Lower lobe of right lung (tissue), 2 donors: ENCODE measurements at regions not wholly inside any gene's neighbourhood (a gene's known extent, or its start where the extent isn't known, plus 50 kb on each side); places are given as distances from the start of the nearest gene placed in this dataset.
"Not testable (repeated sequence)": the region's sequence is repeated elsewhere in the genome, so short reads cannot be mapped to it uniquely, and the experiment has no call there.

ENCODE experiments used
- ATAC-seq, 2 donors: fragments of 200-7000 bp; cut with Tn5 transposase; one replicate each; pipeline ENCODE4 v1.9.1; 2020 to 2022; ENCODE audit warnings: mild to moderate bottlenecking in 2 of 2, moderate library complexity in 2 of 2
- DNase-seq: peaks from one replicate; pipeline ENCODE4 v3.0.0-alpha.2; 2020
- H3K27ac ChIP-seq: fragments of 200-600 bp; one replicate; pipeline ENCODE4 v1.8.0; 2022
- H3K27me3 ChIP-seq: fragments of 200-600 bp; one replicate; pipeline ENCODE4 v1.8.0; 2022; ENCODE audit warnings: low read depth
- H3K36me3 ChIP-seq: fragments of 200-600 bp; one replicate; pipeline ENCODE4 v1.8.0; 2022; ENCODE audit warnings: mild to moderate bottlenecking
- H3K4me1 ChIP-seq: fragments of 200-600 bp; one replicate; pipeline ENCODE4 v1.8.0; 2022
- H3K4me3 ChIP-seq: fragments of 200-600 bp; one replicate; pipeline ENCODE4 v1.8.0; 2022; ENCODE audit warnings: mild to moderate bottlenecking
- H3K9me3 ChIP-seq: fragments of 200-600 bp; one replicate; pipeline ENCODE4 v1.8.0; 2022
- intact Hi-C: fragments of 100-400 bp; cut with DNase I; formaldehyde crosslinking; loops from one replicate; pipeline ENCODE4 v1.11.0; 2022
- TF ChIP-seq, protein P1 (sequence below): fragments of 200-600 bp; IDR thresholded peaks from one replicate; pipeline ENCODE4 v1.8.0; 2022; ENCODE audit warnings: antibody characterized with exemption, mild to moderate bottlenecking
- donor health status: DM: no; HTN: yes; CAD: no; lungs with severe emphysema.

DNA sequence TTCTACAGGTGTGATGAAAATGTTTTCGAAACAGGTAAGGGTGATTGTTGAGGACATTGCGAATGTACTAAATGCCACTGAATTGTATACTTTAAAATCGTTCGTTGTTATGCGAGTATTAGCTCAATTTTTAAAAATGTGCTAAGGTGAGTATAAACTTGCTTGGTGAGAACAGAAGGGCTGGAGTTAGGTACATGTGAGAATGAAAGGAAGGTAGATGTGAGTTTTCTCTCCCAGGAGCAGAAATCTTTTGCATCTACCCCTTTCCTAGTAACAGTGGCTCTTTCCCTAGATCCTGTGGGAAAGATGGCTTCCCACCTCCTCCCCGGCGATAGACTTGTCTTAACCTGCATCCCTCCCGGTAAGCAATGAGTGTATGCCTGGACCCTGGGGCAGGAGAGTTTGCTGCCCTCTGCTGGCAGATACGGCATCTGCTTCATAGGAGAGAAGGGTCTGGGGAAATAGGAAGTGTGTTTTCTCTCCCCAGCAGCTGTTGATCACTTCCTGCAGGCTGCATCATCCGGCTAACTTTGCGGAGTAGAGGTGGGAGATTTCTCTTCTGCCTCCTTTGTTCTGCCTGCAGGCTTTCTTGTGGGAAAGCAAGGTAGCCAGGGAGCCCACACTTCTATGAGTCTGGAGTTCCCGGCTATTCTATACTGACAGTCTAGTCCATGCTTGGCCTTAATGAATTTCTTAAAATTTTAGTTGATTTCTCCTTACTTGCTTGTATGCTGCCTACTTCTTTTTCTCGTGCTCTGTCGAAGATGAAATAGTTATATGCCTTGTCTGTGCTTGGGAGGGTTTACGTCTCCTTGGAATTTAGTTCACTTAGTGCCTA, 373.3 kb upstream of the SEMA6A start:
- peak; percentile 79 to 87 for ATAC-seq

GRCh38 chr5:116945613-116946382, 371.2 kb upstream of the SEMA6A start:
- intact Hi-C loops, H3K27me3 ChIP-seq, H3K4me1 ChIP-seq, H3K27ac ChIP-seq, H3K9me3 ChIP-seq, ATAC-seq, H3K4me3 ChIP-seq, DNase-seq, H3K36me3 ChIP-seq: not testable (repeated sequence)

More for the DNA sequence above, 373.3 kb upstream of the SEMA6A start:
- no peak overlapping the region for H3K4me3 ChIP-seq
- H3K36me3 ChIP-seq: no peaks in the 10 kb centered on the region
- no peaks in the 10 kb centered on the region for H3K27me3 ChIP-seq
- no peaks in the 10 kb centered on the region for H3K4me1 ChIP-seq
- peak; percentile 63 for DNase-seq
- H3K27ac ChIP-seq: no peak overlapping the region
- TF ChIP-seq, protein P1, sequence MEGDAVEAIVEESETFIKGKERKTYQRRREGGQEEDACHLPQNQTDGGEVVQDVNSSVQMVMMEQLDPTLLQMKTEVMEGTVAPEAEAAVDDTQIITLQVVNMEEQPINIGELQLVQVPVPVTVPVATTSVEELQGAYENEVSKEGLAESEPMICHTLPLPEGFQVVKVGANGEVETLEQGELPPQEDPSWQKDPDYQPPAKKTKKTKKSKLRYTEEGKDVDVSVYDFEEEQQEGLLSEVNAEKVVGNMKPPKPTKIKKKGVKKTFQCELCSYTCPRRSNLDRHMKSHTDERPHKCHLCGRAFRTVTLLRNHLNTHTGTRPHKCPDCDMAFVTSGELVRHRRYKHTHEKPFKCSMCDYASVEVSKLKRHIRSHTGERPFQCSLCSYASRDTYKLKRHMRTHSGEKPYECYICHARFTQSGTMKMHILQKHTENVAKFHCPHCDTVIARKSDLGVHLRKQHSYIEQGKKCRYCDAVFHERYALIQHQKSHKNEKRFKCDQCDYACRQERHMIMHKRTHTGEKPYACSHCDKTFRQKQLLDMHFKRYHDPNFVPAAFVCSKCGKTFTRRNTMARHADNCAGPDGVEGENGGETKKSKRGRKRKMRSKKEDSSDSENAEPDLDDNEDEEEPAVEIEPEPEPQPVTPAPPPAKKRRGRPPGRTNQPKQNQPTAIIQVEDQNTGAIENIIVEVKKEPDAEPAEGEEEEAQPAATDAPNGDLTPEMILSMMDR: peak; percentile 73
- intact Hi-C loops: no loop called here
- H3K9me3 ChIP-seq: no peaks in the 10 kb centered on the region

GRCh38 chr5:116944183-116944582, 369.6 kb upstream of the SEMA6A start:
- Histone ChIP-seq H3K27me3 (no peaks in the 10 kb centered on the region), H3K4me3 (no peak overlapping the region), H3K9me3 (no peaks in the 10 kb centered on the region), H3K4me1 (no peaks in the 10 kb centered on the region), H3K27ac (no peak overlapping the region), H3K36me3 (no peaks in the 10 kb centered on the region)
- DNase-seq (no peak), ATAC-seq (no peak)
- TF ChIP-seq, protein P1: no peak
- intact Hi-C loops: no loop called here

GRCh38 chr5:116942622-116943021, 368.0 kb upstream of the SEMA6A start:
- no peaks in the 10 kb centered on the region for H3K27me3 ChIP-seq
- H3K9me3 ChIP-seq: no peaks in the 10 kb centered on the region
- TF ChIP-seq, protein P1: no peak
- DNase-seq (no peak), ATAC-seq (no peak)
- H3K4me3 ChIP-seq: no peak overlapping the region
- H3K4me1 ChIP-seq: no peaks in the 10 kb centered on the region
- H3K36me3 ChIP-seq: no peaks in the 10 kb centered on the region
- intact Hi-C loops: no loop called here
- no peak overlapping the region for H3K27ac ChIP-seq

DNA sequence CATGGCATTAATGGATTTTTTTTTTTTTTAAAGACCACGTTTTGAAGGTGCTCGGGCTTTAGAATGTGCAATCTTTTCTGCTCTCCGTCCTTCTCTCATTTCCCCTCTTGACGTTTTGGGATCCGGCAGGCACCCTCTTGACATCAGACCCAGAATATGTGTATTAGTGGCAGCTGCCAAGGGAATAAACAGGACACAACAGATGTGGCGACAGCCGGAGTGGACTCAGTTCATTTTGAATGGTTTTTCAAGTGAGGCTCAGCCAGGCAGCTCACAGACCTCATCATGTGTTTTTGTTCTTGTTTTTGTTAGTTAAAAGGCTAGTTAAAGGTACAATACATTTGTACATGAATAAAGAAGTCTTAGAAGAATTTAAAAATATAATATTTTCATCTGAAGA, 365.0 kb upstream of the SEMA6A start:
- intact Hi-C loops: no loop called here
- Histone ChIP-seq H3K4me1 (no peaks in the 10 kb centered on the region), H3K4me3 (no peak overlapping the region), H3K27ac (no peak overlapping the region), H3K36me3 (no peaks in the 10 kb centered on the region), H3K9me3 (no peaks in the 10 kb centered on the region), H3K27me3 (no peaks in the 10 kb centered on the region)
- ATAC-seq (no peak), DNase-seq (no peak)
- TF ChIP-seq, protein P1: no peak

- H3K36me3 ChIP-seq: no peaks in the 10 kb centered on the region
- DNase-seq: no peak
- no peaks in the 10 kb centered on the region for H3K9me3 ChIP-seq
- no peak for ATAC-seq
- H3K4me1 ChIP-seq: no peaks in the 10 kb centered on the region
- no peak overlapping the region for H3K27ac ChIP-seq
- no peak overlapping the region for H3K4me3 ChIP-seq
- no peaks in the 10 kb centered on the region for H3K27me3 ChIP-seq
- TF ChIP-seq, protein P1: no peak
- intact Hi-C loops: no loop called here
These were observed 363.9 kb upstream of the SEMA6A start for GRCh38 chr5:116938488-116938887.
